HCT116 (cell line): ENCODE measurements at regions not wholly inside any gene's neighbourhood (a gene's known extent, or its start where the extent isn't known, plus 50 kb on each side); places are given as distances from the start of the nearest gene placed in this dataset.

Experiments
- ATF3 ChIP-seq: IDR thresholded peaks from 2 replicates; pipeline ENCODE4 v1.6.1; 2012
- CTCF ChIP-seq, 3 experiments: fragments of 200-600 bp in 1 of 3; sonication (generic) in 1 of 3; IDR thresholded peaks in 2 of 3; conservative IDR thresholded peaks in 1 of 3; 2 replicates each; pipeline ENCODE4 v1.5.1; 2012 to 2017; ENCODE audit warnings: low read depth in 2 of 3, low read length in 2 of 3, antibody characterized with exemption in 1 of 3, borderline replicate concordance in 1 of 3, control low read depth in 1 of 3, mild to moderate bottlenecking in 1 of 3, mixed read lengths in 1 of 3, mixed run types in 1 of 3, moderate library complexity in 1 of 3; ENCODE audit not compliant: insufficient read depth in 1 of 3
- EZH2 ChIP-seq: fragments of 200-600 bp; sonication (generic); IDR thresholded peaks from 2 replicates; pipeline ENCODE4 v1.6.1; 2017; ENCODE audit warnings: antibody characterized with exemption, mixed run types

GRCh38 chr10:28111712-28112111, 112.8 kb upstream of the ODAD2 start:
- TF ChIP-seq EZH2 = no peak
- no peak for TF ChIP-seq CTCF (IDR thresholded peaks at IDR 0.05 in 2 of 3, conservative IDR thresholded peaks at IDR 0.05 in 1 of 3; ENCODE audit: borderline replicate concordance in 1 of 3, insufficient read depth in 1 of 3, low read depth in 2 of 3, low read length in 2 of 3)
- no peak for TF ChIP-seq ATF3
